GM18508 (cell line): ENCODE measurements at regions not wholly inside any gene's neighbourhood (a gene's known extent, or its start where the extent isn't known, plus 50 kb on each side); places are given as distances from the start of the nearest gene placed in this dataset.

Source experiments
- ATAC-seq: cut with Tn5 transposase; IDR thresholded peaks from one replicate; pipeline ENCODE4 v1.9.1; 2021; ENCODE audit warnings: moderate number of reproducible peaks; ENCODE audit not compliant: insufficient read depth, unreplicated experiment

- ATAC-seq = no peak
These were observed 112.5 kb upstream of the RUNX3 start for GRCh38 chr1:25042331-25043227.

- ATAC-seq = no peak
These were observed 111.8 kb upstream of the RUNX3 start for GRCh38 chr1:25041916-25042315.

GRCh38 chr1:25040122-25040685 is 110.1 kb upstream of the RUNX3 start:
- no peak for ATAC-seq

- no peak for ATAC-seq
These were observed 109.2 kb upstream of the RUNX3 start for GRCh38 chr1:25039229-25039628.

- no peak for ATAC-seq
These were observed 108.6 kb upstream of the RUNX3 start for GRCh38 chr1:25038699-25039098.

- ATAC-seq = no peak
These were observed 107.3 kb upstream of the RUNX3 start for GRCh38 chr1:25037174-25038074.

- ATAC-seq = no peak
These were observed 106.1 kb upstream of the RUNX3 start for GRCh38 chr1:25036117-25036546.

- no peak for ATAC-seq
These were observed 105.5 kb upstream of the RUNX3 start for GRCh38 chr1:25035523-25036116.

- ATAC-seq = no peak
These were observed 104.9 kb upstream of the RUNX3 start for GRCh38 chr1:25034736-25035522.

GRCh38 chr1:25033828-25034705 is 104.0 kb upstream of the RUNX3 start:
- no peak for ATAC-seq

GRCh38 chr1:25033030-25033827 is 103.2 kb upstream of the RUNX3 start:
- ATAC-seq = no peak

- ATAC-seq = peak; percentile 34
These were observed 102.0 kb upstream of the RUNX3 start for GRCh38 chr1:25031966-25032667.

- ATAC-seq = peak; percentile 14
These were observed 101.5 kb upstream of the RUNX3 start for GRCh38 chr1:25031601-25031965.

GRCh38 chr1:25030674-25031589 is 100.9 kb upstream of the RUNX3 start:
- no peak for ATAC-seq

- no peak for ATAC-seq
These were observed 99.9 kb upstream of the RUNX3 start for GRCh38 chr1:25030012-25030411.

- ATAC-seq = no peak
These were observed 99.0 kb upstream of the RUNX3 start for GRCh38 chr1:25028907-25029599.
